ENCODE measurements at regions not wholly inside any gene's neighbourhood (a gene's known extent, or its start where the extent isn't known, plus 50 kb on each side); places are given as distances from the start of the nearest gene placed in this dataset.
A peak's percentile ranks its signal among the peaks of the same experiment; 100 is the strongest.

DNA sequence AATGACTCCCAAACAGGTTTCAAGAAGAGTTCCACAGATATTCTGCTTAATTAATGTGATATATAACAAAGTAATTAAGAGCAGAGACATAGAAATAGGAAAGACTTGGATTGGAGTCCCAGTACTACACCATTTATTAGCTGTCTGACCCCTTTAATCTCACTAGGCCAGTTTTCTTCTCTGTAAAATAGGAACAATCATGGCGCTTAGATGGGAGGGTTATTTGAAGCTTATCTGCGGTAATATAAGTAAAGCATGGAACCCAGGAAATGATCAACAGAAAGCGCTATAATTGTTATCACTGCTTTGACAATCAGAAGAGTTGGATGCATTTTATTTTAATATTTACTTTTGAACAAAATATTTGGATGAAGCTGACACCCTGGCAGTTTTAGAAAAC is 71.3 kb upstream of the IFNE start:
- Histone ChIP-seq H3K4me3 (ENCODE audit: low read depth, low read length) (no peak overlapping the region), H3K4me1 (ENCODE audit: control insufficient read depth, insufficient read depth, low read length) (peaks cover 45% of the 10 kb centered on the region), H3K36me3 (ENCODE audit: control insufficient read depth, insufficient read depth, low read length) (no peaks in the 10 kb centered on the region), H3K27ac (ENCODE audit: low read depth, low read length) (no peak overlapping the region), H3K9ac (ENCODE audit: low read length) (no peak overlapping the region), H3K27me3 (ENCODE audit: control insufficient read depth, insufficient read depth, low read length) (peaks cover 6% of the 10 kb centered on the region), H3K9me3 (ENCODE audit: control insufficient read depth, insufficient read depth, low read depth, low read length) (no peaks in the 10 kb centered on the region)

DNA sequence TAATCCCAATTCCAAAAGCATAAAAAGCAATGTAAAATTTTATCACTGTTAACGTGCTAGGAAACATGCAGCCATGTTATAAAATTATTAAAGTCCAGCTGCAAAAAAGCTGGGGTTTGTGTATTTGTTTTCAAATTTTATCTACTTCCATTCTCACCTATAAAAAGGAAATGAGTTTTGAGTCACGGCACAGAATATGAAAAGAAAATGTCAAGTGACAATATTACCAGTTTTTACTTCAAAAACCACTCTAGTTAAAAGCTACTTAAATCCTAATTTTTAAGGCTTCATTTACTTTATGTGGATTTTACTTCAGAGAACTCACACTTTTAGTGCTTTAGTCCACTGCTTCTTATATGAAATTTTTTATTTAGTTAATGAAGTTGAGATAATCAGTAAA is 72.7 kb upstream of the IFNE start:
- Histone ChIP-seq H3K27ac (ENCODE audit: low read depth, low read length) (no peak overlapping the region), H3K9me3 (ENCODE audit: control insufficient read depth, insufficient read depth, low read depth, low read length) (no peaks in the 10 kb centered on the region), H3K36me3 (ENCODE audit: control insufficient read depth, insufficient read depth, low read length) (no peaks in the 10 kb centered on the region), H3K4me1 (ENCODE audit: control insufficient read depth, insufficient read depth, low read length) (peaks cover 32% of the 10 kb centered on the region), H3K4me3 (ENCODE audit: low read depth, low read length) (no peak overlapping the region), H3K27me3 (ENCODE audit: control insufficient read depth, insufficient read depth, low read length) (peaks cover 19% of the 10 kb centered on the region), H3K9ac (ENCODE audit: low read length) (no peak overlapping the region)

DNA sequence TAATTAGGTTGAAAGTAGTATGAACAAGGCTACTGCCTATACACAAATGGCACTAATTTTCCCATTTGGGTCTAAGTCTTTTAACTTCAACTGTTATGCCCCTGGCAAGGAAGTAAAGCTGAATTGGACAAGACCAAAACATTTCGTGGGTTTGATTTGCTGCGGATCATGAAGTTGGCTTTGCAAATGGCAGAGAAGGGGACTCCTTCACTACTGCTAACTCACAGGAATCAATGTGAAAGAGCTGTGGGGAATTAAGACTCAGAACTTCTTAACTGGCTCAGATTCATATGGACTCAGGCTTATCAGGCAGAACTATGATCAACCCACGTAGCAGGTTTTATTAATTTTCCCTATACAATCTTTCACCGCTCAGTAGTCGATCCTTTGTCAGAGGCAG is 73.8 kb upstream of the IFNE start:
- H3K27ac ChIP-seq (ENCODE audit: low read depth, low read length) = no peak overlapping the region
- no peak overlapping the region for H3K9ac ChIP-seq (ENCODE audit: low read length)
- H3K4me1 ChIP-seq (ENCODE audit: control insufficient read depth, insufficient read depth, low read length) = peaks cover 34% of the 10 kb centered on the region
- peaks cover 28% of the 10 kb centered on the region for H3K27me3 ChIP-seq (ENCODE audit: control insufficient read depth, insufficient read depth, low read length)
- no peaks in the 10 kb centered on the region for H3K36me3 ChIP-seq (ENCODE audit: control insufficient read depth, insufficient read depth, low read length)
- no peaks in the 10 kb centered on the region for H3K9me3 ChIP-seq (ENCODE audit: control insufficient read depth, insufficient read depth, low read depth, low read length)
- no peak overlapping the region for H3K4me3 ChIP-seq (ENCODE audit: low read depth, low read length)

DNA sequence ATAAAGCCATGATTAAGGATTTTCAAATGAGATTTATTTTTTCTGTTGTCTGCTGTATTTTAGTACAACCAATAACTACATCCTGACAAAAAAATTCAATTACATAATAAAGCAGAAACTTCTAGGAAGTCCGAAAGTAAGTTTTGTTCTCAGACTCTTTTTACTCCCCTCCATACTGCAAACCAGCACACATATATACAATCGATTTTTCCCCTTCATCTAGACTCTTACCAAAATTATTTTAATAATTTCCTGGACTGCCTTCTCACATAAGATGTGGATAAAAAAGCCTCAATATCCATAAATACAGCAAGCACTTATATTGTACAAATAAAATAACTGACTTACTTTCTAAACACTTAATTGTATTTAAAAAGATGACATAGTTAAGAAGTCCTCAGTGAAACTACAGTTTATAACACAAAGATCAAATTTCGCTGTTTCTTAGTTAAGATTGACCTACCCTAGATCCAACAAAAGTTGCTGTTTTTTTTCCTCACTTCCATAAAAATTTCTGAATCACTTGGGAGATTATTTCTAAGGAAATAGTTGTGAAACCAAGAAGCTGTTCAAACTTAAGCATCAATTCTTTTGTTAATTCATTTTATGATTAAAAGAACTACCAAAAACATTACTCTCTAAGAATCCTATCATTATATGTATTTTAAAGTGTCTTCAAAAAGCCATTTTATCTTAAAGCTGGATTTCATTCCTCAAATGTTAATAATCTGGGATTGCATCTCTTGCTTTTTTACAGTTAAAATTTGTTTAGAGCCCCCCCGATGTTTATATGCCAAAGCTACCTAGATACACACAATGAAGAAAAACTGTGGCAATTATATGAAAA is 74.7 kb upstream of the IFNE start:
- Histone ChIP-seq H3K9me3 (ENCODE audit: control insufficient read depth, insufficient read depth, low read depth, low read length) (no peaks in the 10 kb centered on the region), H3K4me1 (ENCODE audit: control insufficient read depth, insufficient read depth, low read length) (peaks cover 27% of the 10 kb centered on the region), H3K4me3 (ENCODE audit: low read depth, low read length) (no peak overlapping the region), H3K27me3 (ENCODE audit: control insufficient read depth, insufficient read depth, low read length) (peaks cover 28% of the 10 kb centered on the region), H3K27ac (ENCODE audit: low read depth, low read length) (no peak overlapping the region), H3K9ac (ENCODE audit: low read length) (no peak overlapping the region), H3K36me3 (ENCODE audit: control insufficient read depth, insufficient read depth, low read length) (no peaks in the 10 kb centered on the region)

DNA sequence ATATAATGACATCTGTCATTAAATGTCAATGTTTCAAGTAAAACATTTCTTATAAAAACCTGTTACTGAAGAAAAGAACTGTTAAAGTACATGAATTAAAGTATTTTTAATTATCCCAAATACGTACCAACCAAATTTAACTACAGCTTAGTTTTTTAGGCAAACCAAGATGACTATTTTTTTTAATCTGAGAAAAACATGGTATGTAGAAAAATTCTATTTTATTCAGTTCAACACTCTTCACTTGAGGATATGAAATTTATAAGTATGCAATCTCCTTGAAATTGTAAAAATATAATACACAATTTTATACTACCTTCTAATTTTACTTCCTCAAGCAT is 75.3 kb upstream of the IFNE start:
- H3K27ac ChIP-seq (ENCODE audit: low read depth, low read length) = no peak overlapping the region
- no peaks in the 10 kb centered on the region for H3K36me3 ChIP-seq (ENCODE audit: control insufficient read depth, insufficient read depth, low read length)
- H3K4me3 ChIP-seq (ENCODE audit: low read depth, low read length) = no peak overlapping the region; the same call in 1 of the 2 replicates
- peaks cover 21% of the 10 kb centered on the region for H3K4me1 ChIP-seq (ENCODE audit: control insufficient read depth, insufficient read depth, low read length)
- H3K9me3 ChIP-seq (ENCODE audit: control insufficient read depth, insufficient read depth, low read depth, low read length) = no peaks in the 10 kb centered on the region
- H3K9ac ChIP-seq (ENCODE audit: low read length) = no peak overlapping the region
- H3K27me3 ChIP-seq (ENCODE audit: control insufficient read depth, insufficient read depth, low read length) = peaks cover 28% of the 10 kb centered on the region

DNA sequence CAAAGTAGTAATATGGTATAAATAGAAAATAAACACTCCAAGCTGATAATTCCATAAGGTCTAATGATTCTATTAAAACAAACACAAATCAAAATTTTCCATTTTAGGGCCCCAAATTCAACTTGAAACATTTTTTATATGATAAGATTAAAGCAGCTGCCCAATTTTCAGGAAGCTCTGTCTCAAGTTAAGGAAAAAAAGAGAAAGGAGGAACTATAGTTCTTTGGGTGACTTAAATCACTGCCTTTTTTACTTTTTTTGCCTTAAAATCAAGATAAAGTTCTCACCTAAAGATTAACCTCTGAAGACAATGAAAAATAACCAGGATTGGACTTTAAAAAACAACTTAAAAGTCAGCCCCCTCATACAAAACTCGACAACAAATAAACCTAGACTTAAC is 76.0 kb upstream of the IFNE start:
- no peaks in the 10 kb centered on the region for H3K9me3 ChIP-seq (ENCODE audit: control insufficient read depth, insufficient read depth, low read depth, low read length)
- H3K27me3 ChIP-seq (ENCODE audit: control insufficient read depth, insufficient read depth, low read length) = peaks cover 28% of the 10 kb centered on the region
- peak overlapping the region; percentile 91 for H3K4me3 ChIP-seq (ENCODE audit: low read depth, low read length)
- no peak overlapping the region for H3K27ac ChIP-seq (ENCODE audit: low read depth, low read length)
- H3K4me1 ChIP-seq (ENCODE audit: control insufficient read depth, insufficient read depth, low read length) = peaks cover 14% of the 10 kb centered on the region
- H3K36me3 ChIP-seq (ENCODE audit: control insufficient read depth, insufficient read depth, low read length) = no peaks in the 10 kb centered on the region
- no peak overlapping the region for H3K9ac ChIP-seq (ENCODE audit: low read length)

DNA sequence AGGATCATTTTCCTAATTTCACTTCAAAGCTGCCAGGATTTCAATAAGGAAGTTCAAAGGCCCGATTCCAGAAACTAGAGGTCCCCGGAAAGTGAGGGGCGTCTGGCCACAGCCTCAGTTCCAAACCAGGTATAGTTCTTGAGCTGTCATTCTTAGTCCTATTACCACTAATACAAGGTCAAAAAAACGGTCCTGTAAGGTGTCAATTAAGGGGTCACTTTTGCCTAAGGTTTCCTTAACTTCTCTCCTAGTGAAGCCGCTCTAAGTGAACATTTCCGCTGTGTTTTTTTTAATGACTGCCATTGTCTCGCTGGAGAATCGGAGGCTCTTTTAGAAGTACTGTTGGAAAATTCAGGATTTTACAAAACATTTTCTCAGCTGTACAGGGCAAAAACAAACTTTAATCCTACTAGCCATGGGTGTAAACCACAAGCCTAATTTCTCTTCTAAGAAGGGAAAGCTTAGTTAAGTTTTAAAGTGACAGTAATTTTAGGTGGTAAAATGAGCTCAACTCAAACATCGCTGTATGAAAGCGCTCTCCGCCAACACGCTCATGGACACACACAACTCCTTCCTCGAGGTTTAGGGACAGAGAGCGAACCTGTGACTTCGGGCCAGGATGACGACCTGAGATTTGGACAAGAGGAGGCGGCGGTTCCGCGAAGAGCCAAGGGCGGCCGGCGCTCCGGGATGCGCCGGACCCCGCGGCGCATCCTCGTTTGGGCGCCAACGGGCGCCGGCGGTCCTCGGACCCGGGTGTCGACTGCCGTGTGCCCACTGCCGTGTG is 76.7 kb upstream of the IFNE start:
- H3K4me1 ChIP-seq (ENCODE audit: control insufficient read depth, insufficient read depth, low read length) = peaks cover 10% of the 10 kb centered on the region
- H3K27me3 ChIP-seq (ENCODE audit: control insufficient read depth, insufficient read depth, low read length) = peaks cover 28% of the 10 kb centered on the region
- H3K9ac ChIP-seq (ENCODE audit: low read length) = peak overlapping the region; percentile 78
- H3K4me3 ChIP-seq (ENCODE audit: low read depth, low read length) = peak overlapping the region; percentile 91
- H3K36me3 ChIP-seq (ENCODE audit: control insufficient read depth, insufficient read depth, low read length) = no peaks in the 10 kb centered on the region
- H3K9me3 ChIP-seq (ENCODE audit: control insufficient read depth, insufficient read depth, low read depth, low read length) = no peaks in the 10 kb centered on the region
- peak overlapping the region; percentile 71; the same call in 1 of the 2 replicates for H3K27ac ChIP-seq (ENCODE audit: low read depth, low read length)

DNA sequence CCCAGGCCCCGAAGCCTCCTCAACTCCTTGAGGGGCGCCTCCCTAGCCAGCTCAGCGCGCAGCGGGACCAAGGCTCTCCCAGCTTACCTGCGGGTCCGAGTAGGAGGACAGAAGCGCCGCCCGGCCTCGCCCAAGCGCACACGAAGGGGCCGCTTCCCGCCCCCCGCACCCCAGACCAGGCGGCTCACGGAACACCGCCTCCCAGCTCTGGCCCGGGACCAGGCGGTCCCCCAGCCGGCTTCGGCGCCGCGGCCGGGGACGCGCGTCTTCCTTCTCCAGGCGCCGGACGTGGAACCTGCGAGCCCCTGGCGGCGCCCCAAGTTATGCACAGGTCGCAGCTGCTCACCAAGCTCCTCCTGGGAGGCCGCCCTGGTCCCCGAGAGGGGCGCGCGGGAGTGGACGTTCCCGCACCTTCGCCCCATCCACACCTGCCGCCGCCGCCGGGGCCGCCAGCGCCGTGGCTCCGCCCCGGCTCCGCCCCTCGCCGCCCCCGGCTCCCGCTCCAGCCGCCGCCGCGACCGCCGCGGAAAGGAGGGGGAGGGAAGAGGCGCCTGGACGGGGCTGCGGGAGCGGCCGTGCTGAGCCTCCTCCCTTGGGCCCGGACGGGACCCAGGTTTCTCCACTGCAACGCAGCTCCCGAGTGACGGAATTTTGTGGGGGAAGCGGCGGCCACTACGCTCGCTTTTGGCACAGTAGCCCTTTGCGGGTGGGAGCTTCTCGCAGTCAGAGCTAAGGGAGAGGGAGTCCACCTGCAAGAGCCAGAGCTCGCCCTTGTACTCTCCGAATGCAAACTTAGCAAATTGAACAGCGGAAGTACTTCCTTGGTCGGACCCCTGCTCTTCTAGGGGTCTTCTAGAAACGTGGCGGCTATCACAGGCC is 77.5 kb upstream of the IFNE start:
- Histone ChIP-seq H3K9me3 (ENCODE audit: control insufficient read depth, insufficient read depth, low read depth, low read length) (no peaks in the 10 kb centered on the region), H3K36me3 (ENCODE audit: control insufficient read depth, insufficient read depth, low read length) (no peaks in the 10 kb centered on the region), H3K27me3 (ENCODE audit: control insufficient read depth, insufficient read depth, low read length) (peaks cover 28% of the 10 kb centered on the region), H3K4me1 (ENCODE audit: control insufficient read depth, insufficient read depth, low read length) (peaks cover 10% of the 10 kb centered on the region), H3K9ac (ENCODE audit: low read length) (peak overlapping the region; percentile 78), H3K27ac (ENCODE audit: low read depth, low read length) (peak overlapping the region; percentile 71; the same call in 1 of the 2 replicates), H3K4me3 (ENCODE audit: low read depth, low read length) (peak overlapping the region; percentile 91)

DNA sequence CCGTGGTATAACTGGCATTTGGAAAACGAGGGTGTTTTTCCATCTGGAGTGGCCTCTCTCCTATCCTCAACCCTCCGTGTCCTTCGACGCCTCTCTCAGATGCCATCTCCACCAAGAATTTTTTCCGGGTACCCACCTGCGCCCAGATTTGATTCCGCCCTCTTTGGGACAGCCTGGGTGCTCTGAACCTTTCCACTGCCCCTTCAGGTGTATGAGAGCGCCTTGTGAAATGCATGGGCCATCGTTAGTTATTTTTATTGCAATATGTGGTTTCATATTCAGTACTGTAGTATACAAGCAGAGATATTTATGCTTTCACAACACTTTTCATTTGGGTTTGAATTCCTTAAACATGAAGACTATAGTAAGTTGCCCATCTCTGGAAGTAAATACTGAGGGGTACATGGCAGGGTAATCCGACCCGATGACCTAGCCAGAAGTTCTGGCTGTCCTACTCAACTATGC is 78.2 kb upstream of the IFNE start:
- Histone ChIP-seq H3K4me3 (ENCODE audit: low read depth, low read length) (peak overlapping the region; percentile 91), H3K9me3 (ENCODE audit: control insufficient read depth, insufficient read depth, low read depth, low read length) (no peaks in the 10 kb centered on the region), H3K4me1 (ENCODE audit: control insufficient read depth, insufficient read depth, low read length) (peaks cover 10% of the 10 kb centered on the region), H3K27ac (ENCODE audit: low read depth, low read length) (no peak overlapping the region), H3K27me3 (ENCODE audit: control insufficient read depth, insufficient read depth, low read length) (peaks cover 28% of the 10 kb centered on the region), H3K9ac (ENCODE audit: low read length) (no peak overlapping the region), H3K36me3 (ENCODE audit: control insufficient read depth, insufficient read depth, low read length) (no peaks in the 10 kb centered on the region)

DNA sequence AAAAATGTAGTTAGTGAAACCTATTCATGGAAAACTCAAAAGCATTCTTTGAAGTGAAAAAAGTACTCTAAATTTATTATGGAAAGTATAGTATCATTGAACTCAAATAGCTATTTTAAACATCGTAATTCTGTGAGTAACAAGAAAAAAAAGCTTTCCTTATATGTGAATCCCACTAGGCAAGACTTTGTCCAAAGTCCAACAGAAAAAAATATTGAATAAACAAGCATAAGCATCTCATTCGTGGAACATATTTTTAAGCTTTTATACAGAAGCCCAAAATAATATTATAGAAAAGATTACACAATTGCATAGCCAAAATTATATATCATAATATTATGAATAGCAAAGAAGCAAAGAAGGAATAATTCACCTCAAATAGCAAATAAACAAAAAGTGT is 79.4 kb upstream of the IFNE start:
- Histone ChIP-seq H3K4me1 (ENCODE audit: control insufficient read depth, insufficient read depth, low read length) (peaks cover 4% of the 10 kb centered on the region), H3K27me3 (ENCODE audit: control insufficient read depth, insufficient read depth, low read length) (peaks cover 28% of the 10 kb centered on the region), H3K36me3 (ENCODE audit: control insufficient read depth, insufficient read depth, low read length) (no peaks in the 10 kb centered on the region), H3K9ac (ENCODE audit: low read length) (no peak overlapping the region), H3K27ac (ENCODE audit: low read depth, low read length) (no peak overlapping the region), H3K4me3 (ENCODE audit: low read depth, low read length) (no peak overlapping the region), H3K9me3 (ENCODE audit: control insufficient read depth, insufficient read depth, low read depth, low read length) (no peaks in the 10 kb centered on the region)

Measured in HUES6 (cell line).